ENCODE measurements at regions not wholly inside any gene's neighbourhood (a gene's known extent, or its start where the extent isn't known, plus 50 kb on each side); places are given as distances from the start of the nearest gene placed in this dataset.

- no peak for TF ChIP-seq CTCF (IDR thresholded peaks at IDR 0.05 in 2 of 3, conservative IDR thresholded peaks at IDR 0.05 in 1 of 3; ENCODE audit: borderline replicate concordance in 1 of 3, insufficient read depth in 1 of 3, low read depth in 2 of 3, low read length in 2 of 3)
- no peak for TF ChIP-seq POLR2A (IDR thresholded peaks at IDR 0.05; ENCODE audit: borderline replicate concordance, extremely low read depth, insufficient read depth, insufficient read length)
- TF ChIP-seq SP1 (IDR thresholded peaks at IDR 0.05; ENCODE audit: low read depth), result no peak
- no peak for TF ChIP-seq POLR2AphosphoS5 (IDR thresholded peaks at IDR 0.05; ENCODE audit: low read depth, low read length)
- TF ChIP-seq, protein P1, sequence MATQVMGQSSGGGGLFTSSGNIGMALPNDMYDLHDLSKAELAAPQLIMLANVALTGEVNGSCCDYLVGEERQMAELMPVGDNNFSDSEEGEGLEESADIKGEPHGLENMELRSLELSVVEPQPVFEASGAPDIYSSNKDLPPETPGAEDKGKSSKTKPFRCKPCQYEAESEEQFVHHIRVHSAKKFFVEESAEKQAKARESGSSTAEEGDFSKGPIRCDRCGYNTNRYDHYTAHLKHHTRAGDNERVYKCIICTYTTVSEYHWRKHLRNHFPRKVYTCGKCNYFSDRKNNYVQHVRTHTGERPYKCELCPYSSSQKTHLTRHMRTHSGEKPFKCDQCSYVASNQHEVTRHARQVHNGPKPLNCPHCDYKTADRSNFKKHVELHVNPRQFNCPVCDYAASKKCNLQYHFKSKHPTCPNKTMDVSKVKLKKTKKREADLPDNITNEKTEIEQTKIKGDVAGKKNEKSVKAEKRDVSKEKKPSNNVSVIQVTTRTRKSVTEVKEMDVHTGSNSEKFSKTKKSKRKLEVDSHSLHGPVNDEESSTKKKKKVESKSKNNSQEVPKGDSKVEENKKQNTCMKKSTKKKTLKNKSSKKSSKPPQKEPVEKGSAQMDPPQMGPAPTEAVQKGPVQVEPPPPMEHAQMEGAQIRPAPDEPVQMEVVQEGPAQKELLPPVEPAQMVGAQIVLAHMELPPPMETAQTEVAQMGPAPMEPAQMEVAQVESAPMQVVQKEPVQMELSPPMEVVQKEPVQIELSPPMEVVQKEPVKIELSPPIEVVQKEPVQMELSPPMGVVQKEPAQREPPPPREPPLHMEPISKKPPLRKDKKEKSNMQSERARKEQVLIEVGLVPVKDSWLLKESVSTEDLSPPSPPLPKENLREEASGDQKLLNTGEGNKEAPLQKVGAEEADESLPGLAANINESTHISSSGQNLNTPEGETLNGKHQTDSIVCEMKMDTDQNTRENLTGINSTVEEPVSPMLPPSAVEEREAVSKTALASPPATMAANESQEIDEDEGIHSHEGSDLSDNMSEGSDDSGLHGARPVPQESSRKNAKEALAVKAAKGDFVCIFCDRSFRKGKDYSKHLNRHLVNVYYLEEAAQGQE (IDR thresholded peaks at IDR 0.05; ENCODE audit: low read depth), result no peak
- no peak for TF ChIP-seq RAD21 (IDR thresholded peaks at IDR 0.05; ENCODE audit: low read depth)
These were observed 592.9 kb upstream of the FBXO33 start for GRCh38 chr14:40025101-40025500.
